ENCODE measurements at regions not wholly inside any gene's neighbourhood (a gene's known extent, or its start where the extent isn't known, plus 50 kb on each side); places are given as distances from the start of the nearest gene placed in this dataset.

GRCh38 chr5:4725594-4725993 lies 414.5 kb upstream of the ADAMTS16 start:
- no peaks in the 10 kb centered on the region for H3K36me3 Mint-ChIP-seq (ENCODE audit: insufficient read depth)
- DNase-seq (no peak), ATAC-seq (no peak)
- no peak overlapping the region for H3K4me3 Mint-ChIP-seq
- H3K9me3 Mint-ChIP-seq, result peaks cover 14% of the 10 kb centered on the region
- H3K27me3 Mint-ChIP-seq (ENCODE audit: low read depth), result no peaks in the 10 kb centered on the region
- H3K4me1 Mint-ChIP-seq (ENCODE audit: low read depth), result no peaks in the 10 kb centered on the region

DNA sequence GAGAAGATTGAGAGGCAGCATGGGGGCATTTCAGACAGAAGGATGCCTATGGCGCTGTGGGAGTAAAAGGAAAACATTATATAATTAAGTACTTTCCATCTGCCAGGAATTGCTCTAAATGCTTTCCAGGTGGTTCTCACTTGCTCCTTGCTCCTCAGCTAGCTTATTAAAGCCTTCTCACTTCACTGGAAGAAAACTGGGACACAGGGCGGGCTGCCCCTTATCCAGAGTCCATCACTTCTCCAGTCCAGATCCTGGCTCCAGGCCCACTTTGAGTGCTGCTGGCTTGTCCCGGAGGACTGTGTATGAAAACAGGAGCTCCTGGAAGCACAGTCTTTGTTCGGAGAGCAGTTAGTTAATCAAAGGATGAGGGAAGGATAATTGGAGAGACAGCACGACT lies 409.9 kb upstream of the ADAMTS16 start:
- H3K9me3 Mint-ChIP-seq, result peaks cover 9% of the 10 kb centered on the region
- H3K27me3 Mint-ChIP-seq (ENCODE audit: low read depth), result no peaks in the 10 kb centered on the region
- no peaks in the 10 kb centered on the region for H3K36me3 Mint-ChIP-seq (ENCODE audit: insufficient read depth)
- H3K4me3 Mint-ChIP-seq, result no peak overlapping the region
- H3K4me1 Mint-ChIP-seq (ENCODE audit: low read depth), result no peaks in the 10 kb centered on the region
- ATAC-seq, result no peak
- DNase-seq, result no peak

DNA sequence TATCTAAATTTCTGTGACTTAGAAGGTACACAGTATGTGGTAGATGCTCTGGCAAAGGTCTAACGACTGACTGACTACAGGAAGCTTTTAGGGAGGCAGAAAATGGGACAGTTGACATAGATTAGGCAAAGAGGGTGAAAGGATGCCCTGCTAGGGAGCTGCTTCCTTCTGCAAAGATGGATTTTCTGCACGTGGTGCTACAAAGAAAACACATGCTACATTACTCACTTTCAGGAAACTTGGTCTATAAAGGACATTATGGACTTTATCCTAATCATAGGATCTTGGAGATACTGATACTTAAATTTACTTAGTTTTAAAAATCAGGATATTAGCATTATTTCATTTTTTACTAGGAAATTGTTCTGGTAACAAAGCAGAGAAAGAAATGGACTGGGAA lies 405.8 kb upstream of the ADAMTS16 start:
- Mint-ChIP-seq H3K4me1 (ENCODE audit: low read depth) (no peaks in the 10 kb centered on the region), H3K27me3 (ENCODE audit: low read depth) (no peaks in the 10 kb centered on the region), H3K36me3 (ENCODE audit: insufficient read depth) (no peaks in the 10 kb centered on the region), H3K4me3 (no peak overlapping the region), H3K9me3 (peaks cover 6% of the 10 kb centered on the region)
- ATAC-seq (no peak), DNase-seq (no peak)

DNA sequence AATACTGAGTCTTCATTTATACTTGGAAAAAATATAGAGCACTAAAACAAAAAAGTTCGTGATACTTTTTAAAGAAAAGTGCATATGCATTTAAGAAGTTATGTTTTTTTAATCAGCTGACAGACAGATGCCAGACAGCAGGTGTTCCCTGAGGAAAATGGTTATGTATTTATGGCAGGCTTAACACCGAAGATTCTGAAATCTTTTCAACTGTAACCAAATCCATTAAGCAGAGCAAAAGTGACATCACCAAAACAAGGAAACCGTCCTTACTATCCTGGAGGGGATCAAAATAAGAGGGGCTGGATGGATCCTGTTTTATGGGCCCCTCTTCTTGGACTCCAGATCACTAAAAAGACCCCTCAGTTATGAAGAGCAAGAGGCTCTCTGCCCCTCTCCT lies 404.9 kb upstream of the ADAMTS16 start:
- H3K27me3 Mint-ChIP-seq (ENCODE audit: low read depth), result no peaks in the 10 kb centered on the region
- H3K4me1 Mint-ChIP-seq (ENCODE audit: low read depth), result no peaks in the 10 kb centered on the region
- ATAC-seq (no peak), DNase-seq (no peak)
- H3K36me3 Mint-ChIP-seq (ENCODE audit: insufficient read depth), result no peaks in the 10 kb centered on the region
- H3K4me3 Mint-ChIP-seq, result no peak overlapping the region
- no peaks in the 10 kb centered on the region for H3K9me3 Mint-ChIP-seq

- Mint-ChIP-seq H3K4me1 (ENCODE audit: low read depth) (no peaks in the 10 kb centered on the region), H3K27me3 (ENCODE audit: low read depth) (no peaks in the 10 kb centered on the region)
Measured at GRCh38 chr5:4737868-4738267, 402.3 kb upstream of the ADAMTS16 start.

GRCh38 chr5:4738298-4738697 lies 401.8 kb upstream of the ADAMTS16 start:
- H3K4me1 Mint-ChIP-seq (ENCODE audit: low read depth), result no peaks in the 10 kb centered on the region
- no peak for ATAC-seq
- no peak for DNase-seq

More at GRCh38 chr5:4737868-4738267, 402.3 kb upstream of the ADAMTS16 start:
- Mint-ChIP-seq H3K9me3 (peaks cover 5% of the 10 kb centered on the region), H3K36me3 (ENCODE audit: insufficient read depth) (no peaks in the 10 kb centered on the region), H3K4me3 (no peak overlapping the region)
- DNase-seq (no peak), ATAC-seq (no peak)

DNA sequence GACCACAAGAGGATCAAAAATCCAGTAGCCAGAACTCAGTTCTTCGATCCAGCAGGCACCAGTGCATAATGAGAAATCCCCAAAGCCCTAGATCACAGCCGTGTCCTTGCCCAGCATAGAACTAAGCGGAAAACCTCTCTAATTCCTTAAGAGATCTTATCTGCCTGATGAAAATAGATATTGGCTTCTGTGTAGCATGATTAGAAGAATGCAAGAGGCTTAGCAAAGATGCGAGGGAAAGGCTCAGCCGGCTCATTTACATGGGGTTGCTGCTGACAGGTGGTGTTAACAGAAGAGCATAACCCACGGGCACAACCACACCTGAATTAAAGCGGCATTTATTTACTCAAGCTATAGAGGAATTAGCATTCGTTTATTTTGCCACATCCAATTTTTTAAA lies 400.0 kb upstream of the ADAMTS16 start:
- ATAC-seq, result no peak
- H3K4me1 Mint-ChIP-seq (ENCODE audit: low read depth), result no peaks in the 10 kb centered on the region

More at GRCh38 chr5:4738298-4738697, 401.8 kb upstream of the ADAMTS16 start:
- peaks cover 9% of the 10 kb centered on the region for H3K9me3 Mint-ChIP-seq
- no peaks in the 10 kb centered on the region for H3K36me3 Mint-ChIP-seq (ENCODE audit: insufficient read depth)
- H3K27me3 Mint-ChIP-seq (ENCODE audit: low read depth), result no peaks in the 10 kb centered on the region
- no peak overlapping the region for H3K4me3 Mint-ChIP-seq

GRCh38 chr5:4758550-4758949 lies 381.6 kb upstream of the ADAMTS16 start:
- Mint-ChIP-seq H3K4me3 (no peak overlapping the region), H3K9me3 (peaks cover 7% of the 10 kb centered on the region), H3K27me3 (ENCODE audit: low read depth) (no peaks in the 10 kb centered on the region), H3K36me3 (ENCODE audit: insufficient read depth) (no peaks in the 10 kb centered on the region), H3K4me1 (ENCODE audit: low read depth) (no peaks in the 10 kb centered on the region)
- ATAC-seq, result no peak
- DNase-seq, result no peak

More for the DNA sequence above, 400.0 kb upstream of the ADAMTS16 start:
- no peaks in the 10 kb centered on the region for H3K27me3 Mint-ChIP-seq (ENCODE audit: low read depth)
- DNase-seq, result no peak
- no peaks in the 10 kb centered on the region for H3K36me3 Mint-ChIP-seq (ENCODE audit: insufficient read depth)
- H3K9me3 Mint-ChIP-seq, result peaks cover 16% of the 10 kb centered on the region
- H3K4me3 Mint-ChIP-seq, result no peak overlapping the region

DNA sequence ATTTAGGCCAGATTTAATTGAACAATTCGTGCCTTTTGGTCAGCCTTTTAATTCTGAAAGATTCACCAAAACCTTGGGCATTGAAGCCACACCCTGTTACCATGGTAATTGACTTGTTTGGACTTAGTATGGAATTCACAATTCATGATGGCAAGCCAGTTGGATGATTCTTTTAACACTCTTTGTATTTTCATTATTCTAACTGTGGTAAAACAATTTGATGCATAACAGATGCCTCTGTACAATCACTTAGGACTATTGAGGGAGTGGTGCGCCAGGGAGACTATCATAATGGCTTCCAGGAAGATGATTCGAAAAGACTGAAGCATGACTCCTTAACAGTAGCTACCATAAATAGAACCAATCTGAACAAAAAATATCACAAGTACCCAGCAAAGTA lies 381.1 kb upstream of the ADAMTS16 start:
- DNase-seq (no peak), ATAC-seq (no peak)
- H3K4me1 Mint-ChIP-seq (ENCODE audit: low read depth), result no peaks in the 10 kb centered on the region
- peaks cover 7% of the 10 kb centered on the region for H3K9me3 Mint-ChIP-seq
- H3K4me3 Mint-ChIP-seq, result no peak overlapping the region
- H3K36me3 Mint-ChIP-seq (ENCODE audit: insufficient read depth), result no peaks in the 10 kb centered on the region
- H3K27me3 Mint-ChIP-seq (ENCODE audit: low read depth), result no peaks in the 10 kb centered on the region

GRCh38 chr5:4762316-4762715 lies 377.8 kb upstream of the ADAMTS16 start:
- Mint-ChIP-seq H3K4me1 (ENCODE audit: low read depth) (no peaks in the 10 kb centered on the region), H3K9me3 (peaks cover 16% of the 10 kb centered on the region), H3K4me3 (no peak overlapping the region), H3K27me3 (ENCODE audit: low read depth) (no peaks in the 10 kb centered on the region), H3K36me3 (ENCODE audit: insufficient read depth) (no peaks in the 10 kb centered on the region)
- DNase-seq, result no peak
- no peak for ATAC-seq

DNA sequence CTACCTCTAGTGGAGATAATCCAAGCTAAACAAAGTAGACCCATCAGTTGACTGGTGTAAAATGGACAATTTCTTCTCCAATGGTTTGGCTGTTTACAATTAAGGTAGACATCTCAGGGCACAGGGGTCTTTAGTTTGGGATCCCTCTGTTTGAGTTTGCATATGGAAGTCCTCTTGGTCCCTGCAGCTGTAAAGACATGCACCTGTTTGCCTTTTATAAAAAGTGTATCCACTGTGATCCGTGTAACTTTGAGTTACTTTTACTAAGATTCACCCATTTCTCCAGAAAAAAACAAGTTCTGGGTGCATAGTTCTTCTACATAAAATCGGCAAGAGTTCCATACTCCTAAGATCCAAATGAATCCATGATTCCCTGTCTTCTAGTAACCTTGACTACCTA lies 374.7 kb upstream of the ADAMTS16 start:
- peaks cover 13% of the 10 kb centered on the region for H3K9me3 Mint-ChIP-seq
- ATAC-seq, result no peak
- no peaks in the 10 kb centered on the region for H3K36me3 Mint-ChIP-seq (ENCODE audit: insufficient read depth)
- H3K4me1 Mint-ChIP-seq (ENCODE audit: low read depth), result no peaks in the 10 kb centered on the region
- H3K4me3 Mint-ChIP-seq, result no peak overlapping the region
- no peaks in the 10 kb centered on the region for H3K27me3 Mint-ChIP-seq (ENCODE audit: low read depth)
- no peak for DNase-seq

GRCh38 chr5:4766101-4766500 lies 374.0 kb upstream of the ADAMTS16 start:
- DNase-seq, result no peak
- Mint-ChIP-seq H3K9me3 (peaks cover 13% of the 10 kb centered on the region), H3K4me1 (ENCODE audit: low read depth) (no peaks in the 10 kb centered on the region), H3K27me3 (ENCODE audit: low read depth) (no peaks in the 10 kb centered on the region), H3K4me3 (no peak overlapping the region), H3K36me3 (ENCODE audit: insufficient read depth) (no peaks in the 10 kb centered on the region)
- ATAC-seq, result no peak

DNA sequence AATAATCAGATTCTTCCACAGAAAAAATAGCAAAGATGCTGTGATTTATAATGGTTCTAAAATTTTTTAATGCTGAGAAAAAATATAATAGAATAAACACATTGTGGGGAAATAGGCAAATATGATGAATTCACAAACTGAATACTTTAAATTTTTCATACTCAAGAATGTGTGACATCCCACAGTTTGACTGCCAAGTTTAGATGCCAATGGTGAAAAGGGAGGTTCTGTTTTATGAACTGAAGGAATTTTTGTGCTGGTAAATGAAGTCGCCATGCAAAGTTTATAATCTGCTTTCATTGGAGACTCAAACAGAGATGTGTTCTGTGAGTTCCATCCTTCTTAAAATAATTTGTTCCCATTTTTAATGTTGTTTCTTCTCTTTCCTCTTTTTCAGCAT lies 367.5 kb upstream of the ADAMTS16 start:
- no peaks in the 10 kb centered on the region for H3K36me3 Mint-ChIP-seq (ENCODE audit: insufficient read depth)
- H3K27me3 Mint-ChIP-seq (ENCODE audit: low read depth), result no peaks in the 10 kb centered on the region
- DNase-seq (no peak), ATAC-seq (no peak)
- no peak overlapping the region for H3K4me3 Mint-ChIP-seq
- no peaks in the 10 kb centered on the region for H3K4me1 Mint-ChIP-seq (ENCODE audit: low read depth)
- H3K9me3 Mint-ChIP-seq, result peaks cover 7% of the 10 kb centered on the region

GRCh38 chr5:4773827-4774317 lies 366.3 kb upstream of the ADAMTS16 start:
- no peak overlapping the region for H3K4me3 Mint-ChIP-seq

GRCh38 chr5:4777435-4777834 lies 362.7 kb upstream of the ADAMTS16 start:
- DNase-seq (no peak), ATAC-seq (no peak)
- no peaks in the 10 kb centered on the region for H3K36me3 Mint-ChIP-seq (ENCODE audit: insufficient read depth)
- peaks cover 12% of the 10 kb centered on the region for H3K9me3 Mint-ChIP-seq
- no peak overlapping the region for H3K4me3 Mint-ChIP-seq
- H3K27me3 Mint-ChIP-seq (ENCODE audit: low read depth), result no peaks in the 10 kb centered on the region
- H3K4me1 Mint-ChIP-seq (ENCODE audit: low read depth), result no peaks in the 10 kb centered on the region

More at GRCh38 chr5:4773827-4774317, 366.3 kb upstream of the ADAMTS16 start:
- Mint-ChIP-seq H3K36me3 (ENCODE audit: insufficient read depth) (no peaks in the 10 kb centered on the region), H3K9me3 (peaks cover 9% of the 10 kb centered on the region), H3K4me1 (ENCODE audit: low read depth) (no peaks in the 10 kb centered on the region), H3K27me3 (ENCODE audit: low read depth) (no peaks in the 10 kb centered on the region)
- ATAC-seq, result no peak
- no peak for DNase-seq

GRCh38 chr5:4780633-4781032 lies 359.5 kb upstream of the ADAMTS16 start:
- peaks cover 10% of the 10 kb centered on the region for H3K9me3 Mint-ChIP-seq

More at GRCh38 chr5:4780633-4781032, 359.5 kb upstream of the ADAMTS16 start:
- DNase-seq (no peak), ATAC-seq (no peak)
- no peaks in the 10 kb centered on the region for H3K4me1 Mint-ChIP-seq (ENCODE audit: low read depth)
- H3K36me3 Mint-ChIP-seq (ENCODE audit: insufficient read depth), result no peaks in the 10 kb centered on the region
- H3K4me3 Mint-ChIP-seq, result no peak overlapping the region
- no peaks in the 10 kb centered on the region for H3K27me3 Mint-ChIP-seq (ENCODE audit: low read depth)
